BLaER1 treated with 17β-estradiol and CSF1 and Interleukin-3, amounts not matched to agents 10 nM and 100 nM (cell line): ENCODE measurements at regions not wholly inside any gene's neighbourhood (a gene's known extent, or its start where the extent isn't known, plus 50 kb on each side); places are given as distances from the start of the nearest gene placed in this dataset.
A peak's percentile ranks its signal among the peaks of the same experiment; 100 is the strongest.

Source experiments
- H3K27ac ChIP-seq, 11 experiments: shearing (Covaris generic); formaldehyde crosslinking; 2 replicates each; pipeline ENCODE4 v1.8.1; 2022
- H3K27me3 ChIP-seq, 11 experiments: shearing (Covaris generic); formaldehyde crosslinking; 2 replicates each; pipeline ENCODE4 v1.8.1; 2022
- H3K36me3 ChIP-seq, 11 experiments: shearing (Covaris generic); formaldehyde crosslinking; 2 replicates each; pipeline ENCODE4 v1.8.1; 2022
- H3K4me1 ChIP-seq, 10 experiments: shearing (Covaris generic); formaldehyde crosslinking; 2 replicates each; pipeline ENCODE4 v1.8.1; 2022
- H3K4me2 ChIP-seq, 11 experiments: shearing (Covaris generic); formaldehyde crosslinking; 2 replicates each; pipeline ENCODE4 v1.8.1; 2022
- H3K4me3 ChIP-seq, 10 experiments: shearing (Covaris generic); formaldehyde crosslinking; 2 replicates each; pipeline ENCODE4 v1.8.1; 2022
- H3K9ac ChIP-seq, 11 experiments: shearing (Covaris generic); formaldehyde crosslinking; 2 replicates each; pipeline ENCODE4 v1.8.1; 2022
- H3K9me3 ChIP-seq, 11 experiments: shearing (Covaris generic); formaldehyde crosslinking; replicated peaks in 1 of 11; 2 replicates each; pipeline ENCODE4 v1.8.1; 2022
- H4K20me1 ChIP-seq, 11 experiments: shearing (Covaris generic); formaldehyde crosslinking; 2 replicates each; pipeline ENCODE4 v1.8.1; 2022
- Cebpa-rat ChIP-seq, 11 experiments: shearing (Covaris generic); IDR thresholded peaks; 2 replicates each; pipeline ENCODE4 v1.8.1; 2022

- H3K27ac ChIP-seq: no peak overlapping the region
- no peaks in the 10 kb centered on the region for H4K20me1 ChIP-seq
- TF ChIP-seq Cebpa-rat (IDR thresholded peaks at IDR 0.05): no peak
- H3K36me3 ChIP-seq: no peaks in the 10 kb centered on the region
- H3K4me3 ChIP-seq: no peak overlapping the region
- no peak overlapping the region for H3K9ac ChIP-seq
- no peaks in the 10 kb centered on the region for H3K27me3 ChIP-seq
- no peak overlapping the region for H3K4me2 ChIP-seq
- no peaks in the 10 kb centered on the region for H3K9me3 ChIP-seq
- peaks cover 0 to 21% (median 0%) of the 10 kb centered on the region in 10 experiments; a peak in 6 of 20 replicates for H3K4me1 ChIP-seq
Observed at GRCh38 chr11:23494981-23495380, 634.7 kb upstream of the CCDC179 start.

- no peak for TF ChIP-seq Cebpa-rat (IDR thresholded peaks at IDR 0.05)
Observed at GRCh38 chr11:23496340-23496739, 636.1 kb upstream of the CCDC179 start.

DNA sequence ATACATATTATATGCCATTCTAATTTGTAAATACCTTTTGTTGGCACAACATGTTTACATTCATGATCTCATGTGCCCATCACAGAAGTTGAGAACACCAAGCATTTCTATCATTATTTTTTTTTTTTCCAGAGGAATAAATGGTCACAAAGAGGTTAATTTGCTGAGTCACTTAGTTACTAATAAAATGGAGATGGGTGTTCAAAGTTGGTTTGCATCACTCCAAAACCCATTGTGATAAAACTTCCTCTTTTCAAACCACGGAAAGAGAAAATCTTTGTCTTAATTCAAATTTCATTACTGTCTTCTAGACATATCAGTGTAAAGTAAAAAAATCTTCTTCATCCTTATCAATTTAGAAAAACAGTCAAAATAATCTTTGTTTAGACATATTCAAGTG lies 636.8 kb upstream of the CCDC179 start:
- Histone ChIP-seq H3K36me3 (no peaks in the 10 kb centered on the region), H3K9ac (no peak overlapping the region), H3K27me3 (no peaks in the 10 kb centered on the region), H3K4me3 (no peak overlapping the region), H3K4me1 (peaks cover 0 to 21% (median 0%) of the 10 kb centered on the region in 10 experiments; a peak in 6 of 20 replicates), H3K4me2 (peak overlapping the region in 3 of 11 experiments; percentile 11 to 51 (median 36); a peak in 2 of 22 replicates), H3K9me3 (no peaks in the 10 kb centered on the region), H4K20me1 (no peaks in the 10 kb centered on the region), H3K27ac (peak overlapping the region in 5 of 11 experiments; percentile 28 to 50 (median 35); a peak in 5 of 22 replicates)
- TF ChIP-seq Cebpa-rat (IDR thresholded peaks at IDR 0.05): peak in 1 of 11 experiments; percentile 27; a peak in 1 of 22 replicates

More at GRCh38 chr11:23496340-23496739, 636.1 kb upstream of the CCDC179 start:
- Histone ChIP-seq H3K4me2 (peak overlapping the region in 1 of 11 experiments; percentile 36; a peak in 1 of 22 replicates), H4K20me1 (no peaks in the 10 kb centered on the region), H3K27ac (peak overlapping the region in 5 of 11 experiments; percentile 17 to 50 (median 28); a peak in 4 of 22 replicates), H3K36me3 (no peaks in the 10 kb centered on the region), H3K9ac (no peak overlapping the region), H3K9me3 (no peaks in the 10 kb centered on the region), H3K4me3 (no peak overlapping the region), H3K27me3 (no peaks in the 10 kb centered on the region), H3K4me1 (peaks cover 0 to 21% (median 0%) of the 10 kb centered on the region in 10 experiments; a peak in 6 of 20 replicates)

DNA sequence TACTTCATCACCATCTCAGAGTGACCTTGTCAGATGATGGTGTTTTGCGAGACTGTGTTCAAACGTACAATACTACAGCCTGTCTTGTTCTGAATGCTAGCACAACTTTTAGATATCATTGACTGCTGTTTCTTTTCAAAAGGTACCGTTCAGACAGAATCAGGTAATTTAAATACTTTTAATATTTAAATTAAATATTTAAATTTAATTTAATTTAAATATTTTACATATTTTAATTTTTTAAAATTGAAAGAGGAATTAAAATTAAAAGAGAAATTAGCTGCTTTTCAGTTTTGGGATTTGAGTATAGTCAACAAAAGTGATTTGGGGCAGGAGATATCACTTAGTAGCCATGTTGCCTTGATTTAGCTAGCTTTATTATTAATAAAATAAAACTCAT lies 642.1 kb upstream of the CCDC179 start:
- Histone ChIP-seq H3K4me3 (no peak overlapping the region), H3K27ac (no peak overlapping the region), H3K36me3 (no peaks in the 10 kb centered on the region), H3K4me2 (no peak overlapping the region), H4K20me1 (no peaks in the 10 kb centered on the region), H3K9ac (no peak overlapping the region), H3K4me1 (peaks cover 0 to 10% (median 0%) of the 10 kb centered on the region in 10 experiments; a peak in 4 of 20 replicates), H3K9me3 (no peaks in the 10 kb centered on the region), H3K27me3 (no peaks in the 10 kb centered on the region)
- no peak for TF ChIP-seq Cebpa-rat (IDR thresholded peaks at IDR 0.05)

DNA sequence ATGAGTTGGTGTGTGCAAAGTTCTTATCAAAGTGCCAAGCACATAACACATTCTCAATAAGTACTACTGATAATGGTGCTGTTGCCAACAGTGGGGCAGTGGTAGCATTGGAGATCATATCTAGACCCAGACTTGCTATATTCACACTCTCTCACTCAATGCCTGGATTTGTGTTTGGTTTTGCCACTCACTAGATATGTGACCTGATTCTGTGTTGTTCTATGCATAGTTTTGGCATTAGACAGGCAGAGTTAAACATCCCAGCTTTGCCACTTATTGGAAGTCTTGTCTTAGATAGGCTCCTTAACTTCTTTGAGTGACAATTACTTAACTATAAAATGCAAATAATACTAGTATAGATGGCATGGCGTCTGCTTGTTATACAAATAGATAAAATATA lies 642.6 kb upstream of the CCDC179 start:
- Histone ChIP-seq H3K9me3 (no peaks in the 10 kb centered on the region), H3K4me1 (peaks cover 0 to 6% (median 0%) of the 10 kb centered on the region in 10 experiments; a peak in 2 of 20 replicates), H3K36me3 (no peaks in the 10 kb centered on the region), H3K27ac (no peak overlapping the region), H3K27me3 (no peaks in the 10 kb centered on the region), H3K4me2 (no peak overlapping the region), H3K4me3 (no peak overlapping the region), H3K9ac (no peak overlapping the region), H4K20me1 (no peaks in the 10 kb centered on the region)
- no peak for TF ChIP-seq Cebpa-rat (IDR thresholded peaks at IDR 0.05)

DNA sequence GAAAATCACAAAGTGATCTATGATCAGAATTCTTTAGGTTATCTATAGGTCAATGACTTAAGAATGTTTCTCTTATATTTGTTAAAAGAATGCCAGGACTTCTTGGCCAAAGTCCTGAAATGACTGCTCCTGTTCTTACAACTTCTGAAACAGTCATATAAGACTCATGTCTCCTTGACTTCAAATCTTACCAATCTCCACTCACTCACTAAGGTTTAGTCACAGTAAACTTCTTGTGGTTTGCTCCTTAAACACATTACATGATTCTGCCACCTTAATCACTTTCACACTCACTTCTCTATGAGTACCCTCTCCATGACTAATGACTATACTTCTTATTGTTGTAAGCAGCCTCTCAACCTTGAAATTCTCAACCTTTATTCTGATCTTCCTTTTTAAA lies 648.7 kb upstream of the CCDC179 start:
- Histone ChIP-seq H3K4me1 (no peaks in the 10 kb centered on the region), H3K9ac (no peak overlapping the region), H3K4me2 (no peak overlapping the region), H3K36me3 (no peaks in the 10 kb centered on the region), H4K20me1 (no peaks in the 10 kb centered on the region), H3K9me3 (no peaks in the 10 kb centered on the region), H3K27me3 (no peaks in the 10 kb centered on the region), H3K4me3 (no peak overlapping the region), H3K27ac (no peak overlapping the region)
- TF ChIP-seq Cebpa-rat (IDR thresholded peaks at IDR 0.05): no peak

DNA sequence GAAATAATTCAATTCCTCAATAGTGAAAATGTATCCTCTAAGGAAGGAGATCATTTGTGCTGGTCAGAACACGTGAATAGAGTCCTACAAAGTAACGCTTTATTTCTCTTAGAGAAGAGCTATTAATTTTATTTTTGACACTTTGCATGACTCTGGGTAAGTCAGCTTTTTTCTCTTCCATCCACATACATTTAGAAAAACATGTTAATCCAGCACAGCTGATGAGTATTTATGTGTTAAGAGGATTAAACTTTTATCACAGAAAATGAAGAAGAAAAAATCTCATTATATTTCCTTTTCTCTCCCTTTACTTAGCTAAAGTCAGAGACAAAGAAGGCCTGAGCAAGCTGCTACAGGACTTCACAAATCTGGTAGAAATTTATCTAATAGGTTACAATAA lies 649.5 kb upstream of the CCDC179 start:
- H4K20me1 ChIP-seq: no peaks in the 10 kb centered on the region
- no peaks in the 10 kb centered on the region for H3K27me3 ChIP-seq
- no peak overlapping the region for H3K9ac ChIP-seq
- no peak overlapping the region for H3K4me2 ChIP-seq
- no peak overlapping the region for H3K4me3 ChIP-seq
- H3K4me1 ChIP-seq: no peaks in the 10 kb centered on the region
- no peak for TF ChIP-seq Cebpa-rat (IDR thresholded peaks at IDR 0.05)
- no peaks in the 10 kb centered on the region for H3K36me3 ChIP-seq
- H3K9me3 ChIP-seq: no peaks in the 10 kb centered on the region
- no peak overlapping the region for H3K27ac ChIP-seq

DNA sequence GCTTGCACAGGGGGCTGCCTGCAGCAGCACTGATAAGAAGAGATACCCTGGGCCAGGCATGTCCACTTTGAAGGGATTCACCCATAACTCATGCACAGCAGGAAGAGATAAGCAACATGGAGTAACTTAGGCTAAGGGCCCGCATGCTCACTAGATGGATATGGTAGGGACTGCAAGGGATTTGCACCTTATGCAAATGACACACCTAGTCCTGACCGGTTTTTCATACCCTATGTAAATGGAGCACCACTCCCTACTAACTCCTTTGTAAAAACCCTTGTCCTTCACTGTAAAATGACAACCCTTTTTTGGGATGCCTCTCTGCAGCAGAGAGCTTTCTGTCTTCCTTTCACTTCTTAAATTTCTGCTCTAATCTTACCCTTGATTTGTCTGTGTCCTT lies 658.9 kb upstream of the CCDC179 start:
- Histone ChIP-seq H4K20me1 (no peaks in the 10 kb centered on the region), H3K4me2 (no peak overlapping the region), H3K27ac (no peak overlapping the region), H3K4me3 (no peak overlapping the region), H3K9me3 (no peaks in the 10 kb centered on the region), H3K27me3 (no peaks in the 10 kb centered on the region), H3K36me3 (no peaks in the 10 kb centered on the region), H3K4me1 (no peaks in the 10 kb centered on the region), H3K9ac (no peak overlapping the region)
- TF ChIP-seq Cebpa-rat (IDR thresholded peaks at IDR 0.05): no peak

DNA sequence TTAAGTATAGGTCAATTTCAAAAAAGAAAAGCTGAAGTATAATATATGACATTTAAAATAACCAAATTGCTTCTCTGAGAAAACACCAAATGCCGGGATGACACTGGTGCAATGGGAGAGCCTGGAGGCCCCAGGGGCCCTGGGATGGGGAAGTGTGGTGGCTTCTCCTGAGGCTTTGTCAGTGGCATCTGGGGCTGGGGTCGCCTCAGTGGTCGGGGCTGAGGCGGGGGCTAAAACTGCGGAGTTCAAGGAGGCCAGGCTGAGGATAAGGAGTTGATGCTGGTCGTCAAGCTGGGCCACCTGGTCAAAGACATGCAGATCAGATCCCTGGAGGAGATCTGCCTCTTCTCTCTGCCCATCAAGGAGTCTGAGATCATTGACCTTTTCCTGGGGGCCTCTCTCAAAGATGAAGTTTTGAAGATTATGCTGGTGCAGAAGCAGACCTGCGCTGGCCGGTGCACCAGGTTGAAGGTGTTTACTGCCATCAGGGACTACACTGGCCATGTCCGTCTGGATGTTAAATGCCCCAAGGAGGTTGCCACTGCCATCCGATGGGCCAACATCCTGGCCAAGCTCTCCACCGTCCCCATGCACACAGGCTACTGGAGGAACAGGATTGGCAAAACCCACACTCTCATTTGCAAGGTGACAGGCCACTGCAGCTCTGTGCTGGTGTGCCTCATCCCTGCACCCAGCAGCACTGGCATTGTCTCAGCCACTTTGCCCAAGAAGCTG lies 660.1 kb upstream of the CCDC179 start:
- Histone ChIP-seq H3K36me3 (no peaks in the 10 kb centered on the region), H4K20me1 (no peaks in the 10 kb centered on the region), H3K9me3 (no peaks in the 10 kb centered on the region), H3K4me1 (no peaks in the 10 kb centered on the region), H3K27ac (no peak overlapping the region), H3K4me3 (no peak overlapping the region), H3K9ac (no peak overlapping the region), H3K27me3 (no peaks in the 10 kb centered on the region), H3K4me2 (no peak overlapping the region)
- no peak for TF ChIP-seq Cebpa-rat (IDR thresholded peaks at IDR 0.05)

DNA sequence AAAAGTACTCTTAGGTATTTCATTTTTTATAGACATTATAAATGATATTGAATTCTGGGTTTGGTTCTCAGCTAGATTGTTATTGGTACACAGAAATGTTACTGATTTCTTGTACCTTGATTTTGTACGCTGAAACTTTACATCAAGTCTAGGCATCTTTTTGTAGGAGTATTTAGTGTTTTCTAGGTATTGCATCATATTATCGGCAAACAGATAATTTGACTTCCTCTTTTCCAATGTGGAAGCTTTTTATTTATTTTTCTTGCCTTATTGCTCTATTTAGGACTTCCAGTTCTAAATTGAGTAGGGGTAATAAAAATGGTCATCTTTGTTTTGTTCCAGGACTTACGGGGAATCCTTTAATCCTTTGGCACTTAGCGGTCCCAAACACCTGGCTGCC lies 676.6 kb upstream of the CCDC179 start:
- peaks cover 0 to 13% (median 5%) of the 10 kb centered on the region in 11 experiments; a peak in 10 of 22 replicates for H3K9me3 ChIP-seq
- H3K27ac ChIP-seq: no peak overlapping the region
- H3K4me1 ChIP-seq: no peaks in the 10 kb centered on the region
- H3K4me2 ChIP-seq: no peak overlapping the region
- H4K20me1 ChIP-seq: no peaks in the 10 kb centered on the region
- TF ChIP-seq Cebpa-rat (IDR thresholded peaks at IDR 0.05): peak in 2 of 11 experiments; percentile 47 to 62; a peak in 3 of 22 replicates
- H3K27me3 ChIP-seq: no peaks in the 10 kb centered on the region
- no peak overlapping the region for H3K9ac ChIP-seq
- H3K36me3 ChIP-seq: no peaks in the 10 kb centered on the region
- H3K4me3 ChIP-seq: no peak overlapping the region
